ENCODE measurements at regions not wholly inside any gene's neighbourhood (a gene's known extent, or its start where the extent isn't known, plus 50 kb on each side); places are given as distances from the start of the nearest gene placed in this dataset.

GRCh38 chr21:23601549-23601948 lies 2005.7 kb downstream of the MRPL39 start:
- Histone ChIP-seq H3K36me3 (ENCODE audit: control insufficient read depth in 2 of 2, extremely low read depth in 1 of 2, insufficient read depth in 2 of 2, low read length in 2 of 2) (no peaks in the 10 kb centered on the region), H3K9me3 (replicated peaks; ENCODE audit: control insufficient read depth, insufficient read depth, low read length) (peaks cover 1% of the 10 kb centered on the region), H3K4me1 (ENCODE audit: control insufficient read depth, extremely low read depth, insufficient read depth, low read length) (no peaks in the 10 kb centered on the region), H3K27me3 (ENCODE audit: control insufficient read depth in 2 of 2, insufficient read depth in 2 of 2, low read length in 2 of 2) (no peaks in the 10 kb centered on the region), H2AFZ (ENCODE audit: low read depth, low read length) (no peak overlapping the region), H3K79me2 (ENCODE audit: control insufficient read depth, insufficient read depth, low read length) (no peaks in the 10 kb centered on the region), H3K9me1 (replicated peaks; ENCODE audit: control insufficient read depth, extremely low read depth, insufficient read depth, low read length) (no peaks in the 10 kb centered on the region), H3K4me3 (replicated peaks in 1 of 3; ENCODE audit: insufficient read depth in 1 of 3, low read depth in 1 of 3, low read length in 3 of 3) (no peak overlapping the region), H3K27ac (ENCODE audit: insufficient read depth, low read depth, low read length) (no peak overlapping the region), H3K9ac (replicated peaks; ENCODE audit: extremely low read depth, insufficient read depth, low read length) (no peak overlapping the region), H3K4me2 (ENCODE audit: insufficient read depth, low read length) (no peak overlapping the region), H4K20me1 (replicated peaks; ENCODE audit: control insufficient read depth, extremely low read depth, insufficient read depth, low read length) (no peaks in the 10 kb centered on the region)
- dilution Hi-C loops (cut with MboI; ENCODE audit: extremely low pct_ligation_motif_present, low sequenced_read_pairs): no loop called here
- POLR2A ChIA-PET: no interaction called here
- DNase-seq (ENCODE audit: low read depth, low spot score) (no peak), FAIRE-seq (no peak)
- no TSS peak for BruUV-seq (replicated peaks)
- CTCF ChIA-PET: no interaction called here
- TF ChIP-seq GATA2 (IDR thresholded peaks at IDR 0.05; ENCODE audit: insufficient read depth, insufficient read length, low read depth, low read length): no peak
- no peak for TF ChIP-seq MAX (IDR thresholded peaks at IDR 0.05; ENCODE audit: insufficient read depth, insufficient read length)
- TF ChIP-seq JUN (IDR thresholded peaks at IDR 0.05; ENCODE audit: borderline replicate concordance, insufficient read depth, insufficient read length, low read depth): no peak
- TF ChIP-seq EZH2 (IDR thresholded peaks at IDR 0.05; ENCODE audit: borderline replicate concordance, low read depth, low read length, severe bottlenecking): no peak
- TF ChIP-seq POLR2AphosphoS5 (IDR thresholded peaks at IDR 0.05; ENCODE audit: insufficient read depth, low read depth, low read length): no peak
- no peak for TF ChIP-seq MYC (IDR thresholded peaks at IDR 0.05; ENCODE audit: low read depth, low read length)
- TF ChIP-seq, protein P1, sequence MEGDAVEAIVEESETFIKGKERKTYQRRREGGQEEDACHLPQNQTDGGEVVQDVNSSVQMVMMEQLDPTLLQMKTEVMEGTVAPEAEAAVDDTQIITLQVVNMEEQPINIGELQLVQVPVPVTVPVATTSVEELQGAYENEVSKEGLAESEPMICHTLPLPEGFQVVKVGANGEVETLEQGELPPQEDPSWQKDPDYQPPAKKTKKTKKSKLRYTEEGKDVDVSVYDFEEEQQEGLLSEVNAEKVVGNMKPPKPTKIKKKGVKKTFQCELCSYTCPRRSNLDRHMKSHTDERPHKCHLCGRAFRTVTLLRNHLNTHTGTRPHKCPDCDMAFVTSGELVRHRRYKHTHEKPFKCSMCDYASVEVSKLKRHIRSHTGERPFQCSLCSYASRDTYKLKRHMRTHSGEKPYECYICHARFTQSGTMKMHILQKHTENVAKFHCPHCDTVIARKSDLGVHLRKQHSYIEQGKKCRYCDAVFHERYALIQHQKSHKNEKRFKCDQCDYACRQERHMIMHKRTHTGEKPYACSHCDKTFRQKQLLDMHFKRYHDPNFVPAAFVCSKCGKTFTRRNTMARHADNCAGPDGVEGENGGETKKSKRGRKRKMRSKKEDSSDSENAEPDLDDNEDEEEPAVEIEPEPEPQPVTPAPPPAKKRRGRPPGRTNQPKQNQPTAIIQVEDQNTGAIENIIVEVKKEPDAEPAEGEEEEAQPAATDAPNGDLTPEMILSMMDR (IDR thresholded peaks at IDR 0.05; ENCODE audit: extremely low read depth in 1 of 2, insufficient read depth in 1 of 2, low read depth in 1 of 2, low read length in 2 of 2): no peak
- no peak for TF ChIP-seq FOS (IDR thresholded peaks at IDR 0.05; ENCODE audit: borderline replicate concordance, insufficient read depth, low read length)
- no peak for TF ChIP-seq POLR2A (IDR thresholded peaks at IDR 0.05; ENCODE audit: low read depth, low read length)
- intact Hi-C loops (cut with micrococcal nuclease): no loop called here

All from endothelial cell of umbilical vein (primary cell).